ENCODE measurements at regions not wholly inside any gene's neighbourhood (a gene's known extent, or its start where the extent isn't known, plus 50 kb on each side); places are given as distances from the start of the nearest gene placed in this dataset.

- no peak for TF ChIP-seq CTCF (IDR thresholded peaks at IDR 0.05)
- H3K9me3 Mint-ChIP-seq (ENCODE audit: unreplicated experiment): peaks cover 3% of the 10 kb centered on the region
These were observed 603.1 kb upstream of the ADGRL2 start for GRCh38 chr1:81197591-81197990.

GRCh38 chr1:81192647-81193642, 607.8 kb upstream of the ADGRL2 start:
- no peaks in the 10 kb centered on the region for H3K4me1 Mint-ChIP-seq (ENCODE audit: unreplicated experiment)
- no peak for TF ChIP-seq CTCF (IDR thresholded peaks at IDR 0.05)
- no peaks in the 10 kb centered on the region for H3K27me3 Mint-ChIP-seq (ENCODE audit: unreplicated experiment)

More at GRCh38 chr1:81197591-81197990, 603.1 kb upstream of the ADGRL2 start:
- no peaks in the 10 kb centered on the region for H3K36me3 Mint-ChIP-seq (ENCODE audit: unreplicated experiment)
- no peak overlapping the region for H3K27ac Mint-ChIP-seq (ENCODE audit: unreplicated experiment)
- H3K27me3 Mint-ChIP-seq (ENCODE audit: unreplicated experiment): no peaks in the 10 kb centered on the region
- no peak overlapping the region for H3K4me3 Mint-ChIP-seq (ENCODE audit: unreplicated experiment)
- no peaks in the 10 kb centered on the region for H3K4me1 Mint-ChIP-seq (ENCODE audit: unreplicated experiment)
- DNase-seq (ENCODE audit: extremely low spot score, unreplicated experiment): no peak

GRCh38 chr1:81190003-81190402, 610.7 kb upstream of the ADGRL2 start:
- no peak for TF ChIP-seq CTCF (IDR thresholded peaks at IDR 0.05)
- no peak overlapping the region for H3K4me3 Mint-ChIP-seq (ENCODE audit: unreplicated experiment)
- H3K9me3 Mint-ChIP-seq (ENCODE audit: unreplicated experiment): peaks cover 3% of the 10 kb centered on the region
- DNase-seq (ENCODE audit: extremely low spot score, unreplicated experiment): no peak
- H3K36me3 Mint-ChIP-seq (ENCODE audit: unreplicated experiment): no peaks in the 10 kb centered on the region
- no peak overlapping the region for H3K27ac Mint-ChIP-seq (ENCODE audit: unreplicated experiment)
- H3K4me1 Mint-ChIP-seq (ENCODE audit: unreplicated experiment): no peaks in the 10 kb centered on the region
- no peaks in the 10 kb centered on the region for H3K27me3 Mint-ChIP-seq (ENCODE audit: unreplicated experiment)

More at GRCh38 chr1:81192647-81193642, 607.8 kb upstream of the ADGRL2 start:
- Mint-ChIP-seq H3K36me3 (ENCODE audit: unreplicated experiment) (no peaks in the 10 kb centered on the region), H3K27ac (ENCODE audit: unreplicated experiment) (no peak overlapping the region), H3K4me3 (ENCODE audit: unreplicated experiment) (no peak overlapping the region), H3K9me3 (ENCODE audit: unreplicated experiment) (peaks cover 3% of the 10 kb centered on the region)
- no peak for DNase-seq (ENCODE audit: extremely low spot score, unreplicated experiment)

GRCh38 chr1:81187635-81188034, 613.1 kb upstream of the ADGRL2 start:
- DNase-seq (ENCODE audit: extremely low spot score, unreplicated experiment): no peak
- TF ChIP-seq CTCF (IDR thresholded peaks at IDR 0.05): no peak
- H3K4me1 Mint-ChIP-seq (ENCODE audit: unreplicated experiment): no peaks in the 10 kb centered on the region
- no peaks in the 10 kb centered on the region for H3K27me3 Mint-ChIP-seq (ENCODE audit: unreplicated experiment)
- H3K27ac Mint-ChIP-seq (ENCODE audit: unreplicated experiment): no peak overlapping the region
- no peaks in the 10 kb centered on the region for H3K36me3 Mint-ChIP-seq (ENCODE audit: unreplicated experiment)
- H3K9me3 Mint-ChIP-seq (ENCODE audit: unreplicated experiment): peaks cover 7% of the 10 kb centered on the region
- H3K4me3 Mint-ChIP-seq (ENCODE audit: unreplicated experiment): no peak overlapping the region

GRCh38 chr1:81186261-81186660, 614.5 kb upstream of the ADGRL2 start:
- no peak for TF ChIP-seq CTCF (IDR thresholded peaks at IDR 0.05)
- no peaks in the 10 kb centered on the region for H3K27me3 Mint-ChIP-seq (ENCODE audit: unreplicated experiment)
- H3K4me1 Mint-ChIP-seq (ENCODE audit: unreplicated experiment): no peaks in the 10 kb centered on the region
- no peak for DNase-seq (ENCODE audit: extremely low spot score, unreplicated experiment)
- peaks cover 8% of the 10 kb centered on the region for H3K9me3 Mint-ChIP-seq (ENCODE audit: unreplicated experiment)
- H3K27ac Mint-ChIP-seq (ENCODE audit: unreplicated experiment): no peak overlapping the region
- H3K36me3 Mint-ChIP-seq (ENCODE audit: unreplicated experiment): no peaks in the 10 kb centered on the region
- H3K4me3 Mint-ChIP-seq (ENCODE audit: unreplicated experiment): no peak overlapping the region
